Urinary bladder (tissue), 3 donors: ENCODE measurements at regions not wholly inside any gene's neighbourhood (a gene's known extent, or its start where the extent isn't known, plus 50 kb on each side); places are given as distances from the start of the nearest gene placed in this dataset.

Experiments used
- DNase-seq: peaks from one replicate; pipeline ENCODE4 v3.0.0-alpha.2; 2015; ENCODE audit errors: extremely low spot score
- H3K27ac ChIP-seq: one replicate; pipeline ENCODE4 v1.5.1; 2013; ENCODE audit warnings: low read depth, mild to moderate bottlenecking, moderate library complexity
- H3K36me3 ChIP-seq: one replicate; pipeline ENCODE4 v1.6.1; 2013; ENCODE audit warnings: mild to moderate bottlenecking, moderate library complexity; ENCODE audit not compliant: insufficient read depth
- H3K4me1 ChIP-seq: one replicate; pipeline ENCODE4 v1.6.1; 2013; ENCODE audit warnings: mild to moderate bottlenecking, moderate library complexity; ENCODE audit not compliant: insufficient read depth
- H3K4me3 ChIP-seq: one replicate; pipeline ENCODE4 v1.5.1; 2013; ENCODE audit warnings: low read depth, low read length
- WGBS: extraction: QIAGEN DNeasy Blood & Tissue Kit; methylation state at CpG from one replicate; pipeline ENCODE4 v1.1.7; 2013; 5-methylcytosine and 5-hydroxymethylcytosine counted together
- donor health status: healthy with polysubstance abuse.
- donor health status: healthy.

GRCh38 chr10:123454987-123455386 lies 211.2 kb upstream of the GPR26 start:
- Histone ChIP-seq H3K27ac (no peak overlapping the region), H3K4me1 (no peaks in the 10 kb centered on the region), H3K36me3 (no peaks in the 10 kb centered on the region), H3K4me3 (no peak overlapping the region)
- WGBS = 98% methylated on average over 4 of the region's 4 CpGs
- no peak for DNase-seq

- Histone ChIP-seq H3K36me3 (no peaks in the 10 kb centered on the region), H3K4me1 (no peaks in the 10 kb centered on the region), H3K27ac (no peak overlapping the region), H3K4me3 (no peak overlapping the region)
- 86% methylated on average over 3 of the region's 3 CpGs for WGBS
- DNase-seq = no peak
Measured at GRCh38 chr10:123455861-123456260, 210.3 kb upstream of the GPR26 start.

GRCh38 chr10:123458933-123459332 lies 207.2 kb upstream of the GPR26 start:
- H3K27ac ChIP-seq = no peak overlapping the region
- no peaks in the 10 kb centered on the region for H3K4me1 ChIP-seq
- H3K36me3 ChIP-seq = no peaks in the 10 kb centered on the region
- no peak for DNase-seq
- 68% methylated on average over 5 of the region's 5 CpGs for WGBS
- no peak overlapping the region for H3K4me3 ChIP-seq

DNA sequence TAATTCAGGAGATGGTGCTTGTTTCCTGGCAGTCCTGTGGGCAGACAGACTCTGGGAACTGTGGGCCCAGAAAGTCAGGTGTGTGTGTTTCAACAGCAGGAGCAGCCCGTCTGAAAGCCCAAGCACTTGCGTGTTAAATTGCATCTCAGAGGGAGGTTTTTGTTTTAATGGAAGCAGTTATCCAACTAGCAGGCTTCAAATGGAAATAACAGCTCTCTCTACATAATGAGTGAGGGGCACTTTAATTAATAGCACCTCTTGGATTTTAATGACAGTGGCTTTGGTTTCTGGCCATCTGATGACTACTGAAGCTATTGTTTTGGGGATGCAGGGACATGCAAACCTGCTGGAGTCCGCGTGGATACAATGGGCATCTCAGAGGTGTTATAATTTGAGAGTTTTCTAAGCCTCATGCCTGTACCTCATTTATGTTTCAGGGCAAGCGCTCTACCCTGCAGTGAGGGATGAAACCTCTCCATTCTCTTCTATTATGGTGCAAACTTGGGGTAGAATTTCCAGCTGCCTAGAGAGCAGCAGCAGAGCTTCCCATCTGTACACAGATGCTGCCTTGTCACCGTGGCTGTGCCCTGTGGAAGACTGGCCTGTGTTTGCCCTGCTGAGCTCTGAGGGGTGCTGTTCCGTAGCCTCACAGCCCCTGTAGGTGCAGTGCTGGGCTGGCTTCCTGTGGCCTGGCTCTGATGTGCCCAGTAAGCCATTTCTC lies 206.6 kb upstream of the GPR26 start:
- H3K4me3 ChIP-seq = no peak overlapping the region
- WGBS = 57% methylated on average over 7 of the region's 7 CpGs

GRCh38 chr10:123462246-123462645 lies 203.9 kb upstream of the GPR26 start:
- Histone ChIP-seq H3K4me3 (no peak overlapping the region), H3K27ac (no peak overlapping the region), H3K4me1 (no peaks in the 10 kb centered on the region), H3K36me3 (no peaks in the 10 kb centered on the region)
- DNase-seq = no peak
- WGBS = 73% methylated on average over 8 of the region's 8 CpGs

More for the DNA sequence above, 206.6 kb upstream of the GPR26 start:
- Histone ChIP-seq H3K36me3 (no peaks in the 10 kb centered on the region), H3K4me1 (no peaks in the 10 kb centered on the region), H3K27ac (no peak overlapping the region)
- DNase-seq = no peak

- WGBS = 36% methylated on average over 4 of the region's 4 CpGs
- Histone ChIP-seq H3K4me1 (no peaks in the 10 kb centered on the region), H3K36me3 (no peaks in the 10 kb centered on the region), H3K4me3 (no peak overlapping the region), H3K27ac (no peak overlapping the region)
- no peak for DNase-seq
Measured at GRCh38 chr10:123462756-123463155, 203.4 kb upstream of the GPR26 start.

DNA sequence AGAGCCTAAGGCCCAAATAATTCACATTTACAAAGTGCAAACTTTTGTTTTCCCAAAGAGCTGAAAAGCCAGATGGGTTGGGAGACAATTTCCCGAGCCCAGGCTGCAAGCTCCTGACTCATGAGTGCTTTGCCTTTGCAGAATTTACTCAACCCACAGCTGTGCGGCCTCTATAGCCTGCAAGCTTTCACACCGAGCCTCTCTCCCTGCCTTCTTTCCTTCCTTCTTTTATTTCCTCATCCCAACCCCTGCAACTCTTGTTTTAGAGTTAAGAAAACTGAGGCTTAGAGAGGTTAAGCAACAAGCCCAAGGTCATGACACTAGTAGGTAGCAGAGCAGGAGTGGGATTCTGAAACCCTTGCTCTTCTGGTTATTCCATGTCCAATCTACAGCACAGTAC lies 203.0 kb upstream of the GPR26 start:
- no peaks in the 10 kb centered on the region for H3K36me3 ChIP-seq
- no peak overlapping the region for H3K27ac ChIP-seq
- no peak for DNase-seq
- no peak overlapping the region for H3K4me3 ChIP-seq
- 37% methylated on average over 3 of the region's 3 CpGs for WGBS
- no peaks in the 10 kb centered on the region for H3K4me1 ChIP-seq

GRCh38 chr10:123463698-123464097 lies 202.5 kb upstream of the GPR26 start:
- Histone ChIP-seq H3K36me3 (no peaks in the 10 kb centered on the region), H3K4me3 (no peak overlapping the region), H3K4me1 (no peaks in the 10 kb centered on the region), H3K27ac (no peak overlapping the region)
- 86% methylated on average over 10 of the region's 10 CpGs for WGBS
- DNase-seq = no peak

DNA sequence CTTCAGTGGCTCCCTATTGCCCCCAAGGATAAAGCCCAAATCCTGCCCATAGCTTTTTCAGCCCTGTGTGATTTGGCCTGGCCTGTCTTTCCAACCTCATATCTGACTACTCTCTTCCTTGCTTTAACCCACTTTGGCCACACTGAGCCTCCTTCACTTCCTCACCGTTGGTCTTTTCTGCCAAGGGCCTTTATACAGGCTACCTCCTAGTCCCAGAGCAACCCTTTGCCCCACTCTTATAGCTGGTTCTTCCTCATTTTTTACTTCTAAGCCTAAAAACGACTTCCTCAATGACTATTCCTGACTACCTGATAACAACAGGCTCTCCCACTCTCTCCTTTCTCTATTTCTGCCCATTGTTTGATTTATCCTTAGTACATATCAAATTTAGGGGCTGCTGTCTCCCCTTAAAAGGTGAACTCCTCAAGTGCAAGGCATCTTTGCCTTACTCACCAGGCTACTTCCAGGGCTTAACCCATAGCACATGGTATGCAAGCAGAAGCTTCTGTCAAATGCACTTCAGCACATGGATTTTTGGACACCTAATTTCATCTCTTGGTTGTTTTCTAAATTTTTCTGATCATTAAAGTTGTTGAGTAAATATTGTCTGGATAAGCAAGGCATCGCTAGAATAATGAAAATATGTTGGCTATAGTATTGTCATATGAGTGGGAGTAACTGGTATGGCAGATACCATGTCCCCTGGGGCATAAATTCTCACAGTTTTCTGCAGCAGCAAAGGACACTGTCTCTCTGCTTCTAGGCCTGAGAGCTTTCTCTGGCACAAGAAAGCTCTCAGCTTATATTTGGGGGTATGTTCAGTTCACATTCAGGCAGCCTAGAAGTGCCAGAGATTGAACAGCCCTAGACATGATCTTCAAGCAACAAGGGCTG lies 201.5 kb upstream of the GPR26 start:
- no peak overlapping the region for H3K27ac ChIP-seq
- no peaks in the 10 kb centered on the region for H3K4me1 ChIP-seq
- H3K36me3 ChIP-seq = no peaks in the 10 kb centered on the region
- DNase-seq = no peak
- 60% methylated on average over 3 of the region's 3 CpGs for WGBS
- H3K4me3 ChIP-seq = no peak overlapping the region

DNA sequence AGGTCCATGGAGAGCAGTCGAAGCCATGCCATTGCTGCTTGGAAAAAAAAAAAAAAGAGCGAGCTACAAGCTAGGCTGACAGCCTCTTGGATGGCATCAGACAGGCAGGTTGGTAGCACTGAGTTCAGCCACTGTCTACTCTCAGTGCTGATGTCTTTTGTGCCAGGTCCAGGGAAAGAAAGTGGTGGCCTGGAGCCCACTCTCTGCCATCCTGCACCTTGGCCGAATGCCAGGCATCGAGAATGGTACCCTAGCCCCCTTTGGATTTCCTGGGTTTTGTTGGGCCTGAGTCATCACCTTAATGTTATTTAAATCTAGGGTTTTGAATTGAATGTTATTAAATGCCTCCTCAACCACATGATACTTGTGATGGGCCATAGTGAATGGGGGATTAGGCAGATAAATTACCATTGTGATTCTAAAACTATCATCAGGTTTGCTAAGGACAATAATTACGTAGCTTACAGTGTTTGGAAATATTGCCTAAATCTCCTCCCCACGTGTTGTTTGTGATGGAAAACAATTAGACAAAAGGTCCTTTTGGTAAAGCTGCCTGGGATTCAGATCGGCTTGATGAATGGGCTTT lies 195.7 kb upstream of the GPR26 start:
- Histone ChIP-seq H3K36me3 (no peaks in the 10 kb centered on the region), H3K4me3 (no peak overlapping the region), H3K27ac (no peak overlapping the region), H3K4me1 (no peaks in the 10 kb centered on the region)
- no peak for DNase-seq
- WGBS = 66% methylated on average over 7 of the region's 7 CpGs

- 94% methylated on average over 1 of the region's 1 CpG for WGBS
- H3K4me3 ChIP-seq = no peak overlapping the region
- no peaks in the 10 kb centered on the region for H3K4me1 ChIP-seq
Measured at GRCh38 chr10:123471811-123472210, 194.3 kb upstream of the GPR26 start.

GRCh38 chr10:123472606-123473005 lies 193.5 kb upstream of the GPR26 start:
- Histone ChIP-seq H3K4me1 (no peaks in the 10 kb centered on the region), H3K4me3 (no peak overlapping the region), H3K36me3 (no peaks in the 10 kb centered on the region), H3K27ac (no peak overlapping the region)
- DNase-seq = no peak
- WGBS = 6% methylated on average over 9 of the region's 9 CpGs

More at GRCh38 chr10:123471811-123472210, 194.3 kb upstream of the GPR26 start:
- Histone ChIP-seq H3K36me3 (no peaks in the 10 kb centered on the region), H3K27ac (no peak overlapping the region)
- DNase-seq = no peak

GRCh38 chr10:123474700-123475099 lies 191.5 kb upstream of the GPR26 start:
- 70% methylated on average over 4 of the region's 4 CpGs for WGBS
- no peak for DNase-seq

DNA sequence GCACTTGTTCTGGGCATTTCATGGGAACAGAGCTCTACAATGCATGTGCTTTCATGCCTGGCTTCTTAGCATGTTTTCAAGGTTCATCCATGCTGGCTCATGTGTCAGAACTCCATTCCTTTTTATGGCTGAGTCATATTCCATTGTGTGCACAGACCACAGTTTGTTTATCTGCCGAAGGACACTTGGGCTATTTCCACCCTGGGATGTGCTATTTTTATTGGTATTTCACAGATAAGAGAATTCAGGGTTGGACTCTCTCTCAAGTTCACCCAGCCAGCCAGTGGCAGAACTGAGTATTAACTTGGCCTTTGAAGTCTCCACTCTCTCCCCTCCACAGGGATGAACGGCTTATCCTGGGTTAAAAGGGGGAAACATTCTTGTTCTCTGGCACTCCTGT lies 190.7 kb upstream of the GPR26 start:
- Histone ChIP-seq H3K36me3 (no peaks in the 10 kb centered on the region), H3K27ac (no peak overlapping the region), H3K4me3 (no peak overlapping the region), H3K4me1 (no peaks in the 10 kb centered on the region)
- DNase-seq = no peak
- WGBS = 14% methylated on average over 2 of the region's 2 CpGs

More at GRCh38 chr10:123474700-123475099, 191.5 kb upstream of the GPR26 start:
- H3K4me1 ChIP-seq = no peaks in the 10 kb centered on the region
- no peak overlapping the region for H3K27ac ChIP-seq
- H3K4me3 ChIP-seq = no peak overlapping the region
- H3K36me3 ChIP-seq = no peaks in the 10 kb centered on the region
